Neural progenitor cell (in vitro differentiated cells): ENCODE measurements at regions not wholly inside any gene's neighbourhood (a gene's known extent, or its start where the extent isn't known, plus 50 kb on each side); places are given as distances from the start of the nearest gene placed in this dataset.

Experiments used
- DNase-seq: peaks from one replicate; pipeline ENCODE4 v3.0.0-alpha.2; 2016; ENCODE audit warnings: low spot score
- H2AFZ ChIP-seq: fragments of 200-600 bp; sonication (generic); replicated peaks from 2 replicates; pipeline ENCODE4 v1.6.1; 2016; ENCODE audit warnings: antibody characterized with exemption
- H3F3A ChIP-seq: fragments of 200-600 bp; sonication (generic); 2 replicates; pipeline ENCODE4 v1.6.1; 2016; ENCODE audit warnings: antibody characterized with exemption, low read depth
- H3K27ac ChIP-seq: fragments of 200-600 bp; sonication (generic); 2 replicates; pipeline ENCODE4 v1.5.1; 2016; ENCODE audit warnings: mild to moderate bottlenecking
- H3K27me3 ChIP-seq: fragments of 200-600 bp; sonication (generic); 2 replicates; pipeline ENCODE4 v1.6.1; 2016; ENCODE audit warnings: mild to moderate bottlenecking, moderate library complexity
- H3K36me3 ChIP-seq: fragments of 200-600 bp; sonication (generic); 2 replicates; pipeline ENCODE4 v1.5.1; 2016
- H3K4me1 ChIP-seq: fragments of 200-600 bp; sonication (generic); 2 replicates; pipeline ENCODE4 v1.6.1; 2016; ENCODE audit warnings: mixed run types
- H3K4me2 ChIP-seq: fragments of 200-600 bp; sonication (generic); 2 replicates; pipeline ENCODE4 v1.6.1; 2016
- H3K4me3 ChIP-seq: fragments of 200-600 bp; sonication (generic); 2 replicates; pipeline ENCODE4 v1.5.1; 2016
- H3K79me2 ChIP-seq: fragments of 200-600 bp; sonication (generic); 2 replicates; pipeline ENCODE4 v1.6.1; 2016; ENCODE audit warnings: low read depth
- H3K9ac ChIP-seq: fragments of 200-600 bp; sonication (generic); 2 replicates; pipeline ENCODE4 v1.6.1; 2016
- H3K9me3 ChIP-seq: fragments of 200-600 bp; sonication (generic); 2 replicates; pipeline ENCODE4 v1.5.1; 2016; ENCODE audit warnings: low read depth
- H4K20me1 ChIP-seq: fragments of 200-600 bp; sonication (generic); 2 replicates; pipeline ENCODE4 v1.6.1; 2016; ENCODE audit warnings: low read depth
- H3K27ac Mint-ChIP-seq: 3 replicates; pipeline ENCODE4 v1.8.0; 2021; ENCODE audit warnings: mixed read lengths
- H3K27me3 Mint-ChIP-seq: 2 replicates; pipeline ENCODE4 v1.8.0; 2022; ENCODE audit warnings: low read depth, mild to moderate bottlenecking, inconsistent platforms, moderate library complexity, mixed read lengths; ENCODE audit not compliant: insufficient read depth
- H3K36me3 Mint-ChIP-seq: 3 replicates; pipeline ENCODE4 v1.8.0; 2021; ENCODE audit warnings: mixed read lengths
- H3K4me1 Mint-ChIP-seq: 3 replicates; pipeline ENCODE4 v1.8.0; 2021; ENCODE audit warnings: mixed read lengths
- H3K4me3 Mint-ChIP-seq: 3 replicates; pipeline ENCODE4 v1.8.0; 2021; ENCODE audit warnings: mild to moderate bottlenecking, moderate library complexity, mixed read lengths
- H3K9me3 Mint-ChIP-seq: 3 replicates; pipeline ENCODE4 v1.8.0; 2020; ENCODE audit warnings: mixed read lengths
- CTCF ChIP-seq: fragments of 200-600 bp; sonication (generic); IDR thresholded peaks from 2 replicates; pipeline ENCODE4 v1.5.1; 2017; ENCODE audit warnings: antibody characterized with exemption, mild to moderate bottlenecking
- EZH2 ChIP-seq: fragments of 200-600 bp; sonication (generic); IDR thresholded peaks from 2 replicates; pipeline ENCODE4 v1.6.1; 2017; ENCODE audit warnings: antibody characterized with exemption, mild to moderate bottlenecking, moderate library complexity
- EZH2phosphoT487 ChIP-seq: fragments of 200-600 bp; sonication (generic); IDR thresholded peaks from 2 replicates; pipeline ENCODE4 v1.6.1; 2017; ENCODE audit warnings: antibody characterized with exemption

GRCh38 chr16:63200940-63201339 is 1164.7 kb upstream of the CDH8 start:
- Mint-ChIP-seq H3K9me3 (peaks cover 2% of the 10 kb centered on the region), H3K36me3 (no peaks in the 10 kb centered on the region), H3K4me3 (no peak overlapping the region), H3K27me3 (no peaks in the 10 kb centered on the region), H3K27ac (no peak overlapping the region), H3K4me1 (peaks cover 2% of the 10 kb centered on the region)
- H3K27me3 ChIP-seq, result no peaks in the 10 kb centered on the region
- TF ChIP-seq EZH2phosphoT487 (no peak), EZH2 (no peak), CTCF (no peak)
- no peak overlapping the region for H3K27ac ChIP-seq
- no peak overlapping the region for H3K9ac ChIP-seq
- peaks cover 3% of the 10 kb centered on the region for H3K36me3 ChIP-seq
- H3K4me1 ChIP-seq, result no peaks in the 10 kb centered on the region
- H3K9me3 ChIP-seq, result no peaks in the 10 kb centered on the region
- no peak overlapping the region for H2AFZ ChIP-seq
- H4K20me1 ChIP-seq, result no peaks in the 10 kb centered on the region
- no peaks in the 10 kb centered on the region for H3K79me2 ChIP-seq
- H3K4me3 ChIP-seq, result no peak overlapping the region
- no peak overlapping the region for H3K4me2 ChIP-seq
- DNase-seq, result no peak
- H3F3A ChIP-seq, result no peaks in the 10 kb centered on the region

- peak; percentile 2 for DNase-seq
- peaks cover 4% of the 10 kb centered on the region for H3K4me1 Mint-ChIP-seq
- Histone ChIP-seq H3K27ac (no peak overlapping the region), H3K4me1 (no peaks in the 10 kb centered on the region), H3K27me3 (no peaks in the 10 kb centered on the region), H3K4me3 (no peak overlapping the region), H3K4me2 (no peak overlapping the region), H3K36me3 (peaks cover 3% of the 10 kb centered on the region), H3K9ac (no peak overlapping the region), H3K9me3 (no peaks in the 10 kb centered on the region), H3F3A (no peaks in the 10 kb centered on the region), H4K20me1 (no peaks in the 10 kb centered on the region), H2AFZ (no peak overlapping the region), H3K79me2 (no peaks in the 10 kb centered on the region)
- no peak overlapping the region for H3K4me3 Mint-ChIP-seq
- H3K9me3 Mint-ChIP-seq, result peaks cover 2% of the 10 kb centered on the region
- TF ChIP-seq CTCF (no peak), EZH2phosphoT487 (no peak), EZH2 (no peak)
- H3K27me3 Mint-ChIP-seq, result no peaks in the 10 kb centered on the region
- no peaks in the 10 kb centered on the region for H3K36me3 Mint-ChIP-seq
- H3K27ac Mint-ChIP-seq, result no peak overlapping the region
These were observed 1159.1 kb upstream of the CDH8 start for GRCh38 chr16:63195336-63195735.

- TF ChIP-seq EZH2phosphoT487, result no peak
- no peak for TF ChIP-seq CTCF
- no peak for TF ChIP-seq EZH2
- H3K36me3 Mint-ChIP-seq, result no peaks in the 10 kb centered on the region
- Histone ChIP-seq H3K9ac (no peak overlapping the region), H3K79me2 (no peaks in the 10 kb centered on the region), H3K27ac (no peak overlapping the region), H3K27me3 (no peaks in the 10 kb centered on the region), H3K36me3 (peaks cover 3% of the 10 kb centered on the region), H4K20me1 (no peaks in the 10 kb centered on the region), H3F3A (no peaks in the 10 kb centered on the region), H3K4me1 (no peaks in the 10 kb centered on the region), H3K4me3 (no peak overlapping the region), H3K9me3 (no peaks in the 10 kb centered on the region), H3K4me2 (no peak overlapping the region), H2AFZ (no peak overlapping the region)
- H3K27me3 Mint-ChIP-seq, result no peaks in the 10 kb centered on the region
- no peak for DNase-seq
- H3K27ac Mint-ChIP-seq, result no peak overlapping the region
- peaks cover 2% of the 10 kb centered on the region for H3K9me3 Mint-ChIP-seq
- H3K4me1 Mint-ChIP-seq, result peaks cover 4% of the 10 kb centered on the region
- no peak overlapping the region for H3K4me3 Mint-ChIP-seq
These were observed 1156.7 kb upstream of the CDH8 start for GRCh38 chr16:63192980-63193379.
